Activated T-cell treated with anti-CD3 and anti-CD28 coated beads, Interleukin-2, amount 50 U/mL, for 24 hours (primary cell): ENCODE measurements at regions not wholly inside any gene's neighbourhood (a gene's known extent, or its start where the extent isn't known, plus 50 kb on each side); places are given as distances from the start of the nearest gene placed in this dataset.

Source experiments
- DNase-seq: peaks from one replicate; pipeline ENCODE4 v3.0.0-alpha.2; 2020
- H3K27ac Mint-ChIP-seq: 2 replicates; pipeline ENCODE4 v1.8.0; 2020; ENCODE audit warnings: mild to moderate bottlenecking, mixed read lengths
- H3K27me3 Mint-ChIP-seq: 2 replicates; pipeline ENCODE4 v1.8.0; 2020; ENCODE audit warnings: mixed read lengths
- H3K36me3 Mint-ChIP-seq: 2 replicates; pipeline ENCODE4 v1.8.0; 2020; ENCODE audit warnings: low read depth, mixed read lengths
- H3K4me1 Mint-ChIP-seq: 2 replicates; pipeline ENCODE4 v1.8.0; 2020; ENCODE audit warnings: low read depth, mixed read lengths
- H3K4me3 Mint-ChIP-seq: 2 replicates; pipeline ENCODE4 v1.8.0; 2020; ENCODE audit warnings: mild to moderate bottlenecking, moderate library complexity, mixed read lengths
- H3K9me3 Mint-ChIP-seq: 2 replicates; pipeline ENCODE4 v1.8.0; 2020; ENCODE audit warnings: mixed read lengths

GRCh38 chr21:16789636-16790035 lies 723.2 kb upstream of the CXADR start:
- H3K36me3 Mint-ChIP-seq = no peaks in the 10 kb centered on the region
- H3K27ac Mint-ChIP-seq = no peak overlapping the region
- H3K4me1 Mint-ChIP-seq = no peaks in the 10 kb centered on the region
- no peaks in the 10 kb centered on the region for H3K27me3 Mint-ChIP-seq
- H3K9me3 Mint-ChIP-seq = peaks cover 11% of the 10 kb centered on the region
- no peak for DNase-seq
- H3K4me3 Mint-ChIP-seq = no peak overlapping the region

GRCh38 chr21:16792101-16792500 lies 720.7 kb upstream of the CXADR start:
- no peak overlapping the region for H3K4me3 Mint-ChIP-seq
- H3K27me3 Mint-ChIP-seq = no peaks in the 10 kb centered on the region
- no peaks in the 10 kb centered on the region for H3K36me3 Mint-ChIP-seq
- H3K9me3 Mint-ChIP-seq = peaks cover 4% of the 10 kb centered on the region
- H3K27ac Mint-ChIP-seq = no peak overlapping the region
- no peak for DNase-seq
- no peaks in the 10 kb centered on the region for H3K4me1 Mint-ChIP-seq

DNA sequence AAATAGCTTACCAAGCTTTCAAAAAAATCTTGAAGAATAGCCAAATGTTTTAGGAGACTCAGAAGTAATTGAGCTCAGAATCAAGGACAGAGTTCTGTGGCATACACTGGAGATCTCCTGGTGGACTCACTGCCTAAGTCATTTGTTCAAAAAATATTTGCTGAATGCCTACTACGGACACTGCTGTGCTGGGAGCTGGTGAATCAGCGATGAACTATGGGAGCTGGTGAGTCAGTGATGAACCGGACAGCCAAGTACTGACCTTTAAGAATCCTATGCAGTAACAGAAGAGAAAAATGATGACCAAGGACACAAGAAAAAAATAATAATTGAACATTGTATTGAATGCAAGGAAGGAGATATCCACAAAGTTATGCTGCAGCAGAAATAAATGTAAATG lies 717.9 kb upstream of the CXADR start:
- Mint-ChIP-seq H3K4me3 (no peak overlapping the region), H3K27me3 (no peaks in the 10 kb centered on the region), H3K9me3 (peaks cover 7% of the 10 kb centered on the region), H3K4me1 (no peaks in the 10 kb centered on the region), H3K36me3 (no peaks in the 10 kb centered on the region), H3K27ac (no peak overlapping the region)
- no peak for DNase-seq

- Mint-ChIP-seq H3K4me3 (no peak overlapping the region), H3K36me3 (no peaks in the 10 kb centered on the region), H3K9me3 (peaks cover 6% of the 10 kb centered on the region), H3K27ac (no peak overlapping the region), H3K4me1 (no peaks in the 10 kb centered on the region), H3K27me3 (no peaks in the 10 kb centered on the region)
- no peak for DNase-seq
Measured at GRCh38 chr21:16796776-16797175, 716.1 kb upstream of the CXADR start.

DNA sequence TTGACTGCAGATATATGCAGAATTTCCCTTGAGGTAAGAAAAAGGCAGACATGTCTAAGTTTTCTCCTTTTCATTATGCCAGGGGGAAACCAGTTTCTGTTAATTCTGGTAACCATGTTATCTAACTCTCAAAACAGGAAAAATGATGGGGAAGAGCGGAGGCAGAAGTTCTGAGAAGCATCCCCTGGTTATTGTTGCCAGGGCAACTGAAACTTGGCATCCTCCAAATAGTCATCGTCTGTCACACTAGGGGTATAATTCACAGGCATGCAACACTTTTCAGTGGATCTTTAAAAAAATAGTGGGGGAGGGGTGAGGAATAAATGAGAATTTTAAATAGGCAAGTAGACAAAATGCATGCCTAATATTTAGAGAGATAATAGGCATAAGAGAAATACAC lies 715.3 kb upstream of the CXADR start:
- peaks cover 6% of the 10 kb centered on the region for H3K9me3 Mint-ChIP-seq

DNA sequence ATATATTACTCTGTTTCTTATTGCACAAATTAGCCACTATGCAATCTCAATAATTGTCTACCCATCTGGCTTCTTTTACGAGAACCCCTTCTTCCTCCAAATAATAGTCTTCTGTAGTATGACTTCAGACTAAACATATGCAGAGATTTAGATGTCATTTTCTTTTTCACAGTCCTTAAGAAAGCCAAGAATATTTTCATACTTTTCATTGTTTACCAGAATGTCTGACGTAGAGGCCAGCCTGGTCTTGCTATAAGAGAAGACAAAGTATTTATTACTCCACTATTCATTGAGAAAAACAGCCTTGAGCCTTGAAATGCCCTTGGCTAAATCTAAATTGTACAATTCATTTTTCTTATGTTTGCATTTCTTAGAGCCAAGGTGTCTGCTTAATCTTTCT lies 714.9 kb upstream of the CXADR start:
- DNase-seq = no peak
- no peak overlapping the region for H3K4me3 Mint-ChIP-seq
- no peaks in the 10 kb centered on the region for H3K36me3 Mint-ChIP-seq
- peaks cover 6% of the 10 kb centered on the region for H3K9me3 Mint-ChIP-seq
- no peaks in the 10 kb centered on the region for H3K27me3 Mint-ChIP-seq
- H3K4me1 Mint-ChIP-seq = no peaks in the 10 kb centered on the region
- H3K27ac Mint-ChIP-seq = no peak overlapping the region

More for the DNA sequence above, 715.3 kb upstream of the CXADR start:
- no peak for DNase-seq
- no peaks in the 10 kb centered on the region for H3K4me1 Mint-ChIP-seq
- H3K27me3 Mint-ChIP-seq = no peaks in the 10 kb centered on the region
- H3K36me3 Mint-ChIP-seq = no peaks in the 10 kb centered on the region
- no peak overlapping the region for H3K27ac Mint-ChIP-seq
- H3K4me3 Mint-ChIP-seq = no peak overlapping the region

DNA sequence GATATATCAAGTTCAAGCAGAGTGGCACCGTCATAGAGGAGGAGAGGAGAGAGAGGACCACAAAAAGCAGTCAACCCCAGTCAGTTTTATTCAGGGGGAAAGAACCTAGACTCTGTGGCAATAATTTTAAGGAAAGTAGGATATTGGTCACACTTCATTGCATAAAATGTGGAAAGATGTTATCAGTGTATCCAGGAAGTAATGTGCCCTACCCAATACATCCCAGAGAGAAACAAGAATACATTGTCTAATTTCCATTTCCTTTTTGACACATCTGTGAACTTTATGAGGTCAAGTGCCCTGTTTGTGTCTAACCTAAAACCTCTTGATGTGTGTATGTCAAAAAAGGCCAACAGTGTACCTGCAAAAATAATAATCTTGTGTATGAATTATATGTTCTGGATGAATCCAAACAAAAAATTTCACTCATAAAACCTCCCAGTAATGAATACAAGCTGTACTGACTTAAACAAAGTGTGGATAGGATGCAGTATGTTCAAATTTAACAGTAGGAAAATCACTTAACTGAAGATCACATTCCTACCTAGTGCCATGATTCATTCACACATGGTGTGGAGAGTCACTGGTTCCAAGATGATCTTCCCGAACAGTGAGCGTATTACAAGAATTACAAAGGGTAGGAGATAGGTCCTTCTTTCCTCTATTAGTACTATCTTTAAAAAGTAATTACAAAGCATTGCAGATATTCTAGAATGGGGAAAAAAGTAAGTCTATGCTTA lies 712.1 kb upstream of the CXADR start:
- no peak for DNase-seq
- Mint-ChIP-seq H3K27me3 (no peaks in the 10 kb centered on the region), H3K36me3 (no peaks in the 10 kb centered on the region), H3K27ac (no peak overlapping the region), H3K4me1 (no peaks in the 10 kb centered on the region), H3K9me3 (peaks cover 13% of the 10 kb centered on the region), H3K4me3 (no peak overlapping the region)

DNA sequence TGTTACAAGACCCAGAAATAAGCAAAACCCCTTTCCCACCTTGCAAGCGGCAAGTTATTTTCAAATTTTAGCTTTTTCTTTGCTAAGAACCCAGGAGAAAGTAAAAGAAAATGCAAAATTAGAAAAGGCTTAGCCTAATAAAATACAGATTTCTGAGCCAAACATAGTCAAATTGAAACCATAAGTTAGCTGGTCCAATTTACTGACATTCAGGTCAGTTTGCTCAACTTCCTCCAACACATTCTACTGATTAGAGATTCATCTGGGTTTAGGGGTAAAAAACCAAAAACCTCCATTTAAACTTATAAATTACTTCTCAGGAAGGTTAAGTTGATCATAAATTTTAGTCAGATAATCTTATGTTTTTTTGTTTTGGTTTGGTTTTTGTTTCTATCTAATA lies 701.8 kb upstream of the CXADR start:
- no peak for DNase-seq
- H3K27me3 Mint-ChIP-seq = no peaks in the 10 kb centered on the region
- no peaks in the 10 kb centered on the region for H3K4me1 Mint-ChIP-seq
- H3K4me3 Mint-ChIP-seq = no peak overlapping the region
- no peaks in the 10 kb centered on the region for H3K9me3 Mint-ChIP-seq
- H3K36me3 Mint-ChIP-seq = no peaks in the 10 kb centered on the region
- H3K27ac Mint-ChIP-seq = no peak overlapping the region

DNA sequence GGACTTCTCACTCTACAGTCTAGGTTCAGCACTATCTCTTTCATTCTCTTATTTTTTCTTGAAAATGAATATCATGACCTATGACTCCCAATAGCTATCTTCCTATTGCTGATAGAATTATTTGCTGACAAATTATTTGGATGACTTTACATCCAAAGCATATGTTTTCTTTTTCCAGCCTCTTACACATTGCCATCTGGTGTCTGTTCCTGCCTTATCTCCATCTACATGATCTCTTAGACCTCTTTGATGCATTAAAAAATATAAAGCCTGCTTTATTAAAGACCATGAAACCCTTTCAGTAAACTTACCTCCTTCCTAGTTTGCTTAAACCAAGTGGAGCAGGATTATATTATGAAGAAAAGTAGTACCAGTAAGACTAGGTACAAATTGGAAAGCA lies 700.9 kb upstream of the CXADR start:
- DNase-seq = no peak
- Mint-ChIP-seq H3K27me3 (no peaks in the 10 kb centered on the region), H3K9me3 (no peaks in the 10 kb centered on the region), H3K4me1 (no peaks in the 10 kb centered on the region), H3K36me3 (no peaks in the 10 kb centered on the region), H3K4me3 (no peak overlapping the region), H3K27ac (no peak overlapping the region)

- H3K9me3 Mint-ChIP-seq = peaks cover 4% of the 10 kb centered on the region
- no peaks in the 10 kb centered on the region for H3K36me3 Mint-ChIP-seq
- H3K4me3 Mint-ChIP-seq = no peak overlapping the region
- no peak overlapping the region for H3K27ac Mint-ChIP-seq
- no peak for DNase-seq
- no peaks in the 10 kb centered on the region for H3K4me1 Mint-ChIP-seq
- H3K27me3 Mint-ChIP-seq = no peaks in the 10 kb centered on the region
Measured at GRCh38 chr21:16815243-16815642, 697.6 kb upstream of the CXADR start.

DNA sequence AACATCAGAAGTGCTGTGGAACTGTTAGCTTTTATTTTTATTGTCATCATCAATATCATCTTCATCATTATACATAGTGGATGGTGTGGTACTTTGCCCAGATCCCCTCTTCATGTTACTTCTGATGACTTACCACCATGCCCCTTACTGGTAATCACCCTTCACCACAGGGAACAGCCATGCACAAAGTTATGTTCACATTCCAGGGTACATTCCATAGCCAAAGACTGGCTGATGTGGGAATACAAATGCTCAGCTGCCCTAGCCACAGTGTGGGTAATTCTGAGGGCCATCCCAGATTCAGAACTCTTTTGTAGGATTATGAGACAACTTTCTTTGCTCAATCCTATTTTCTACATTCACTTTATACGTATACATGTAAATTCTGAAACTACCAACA lies 691.3 kb upstream of the CXADR start:
- DNase-seq = no peak
- Mint-ChIP-seq H3K27me3 (no peaks in the 10 kb centered on the region), H3K36me3 (no peaks in the 10 kb centered on the region), H3K4me3 (no peak overlapping the region), H3K4me1 (no peaks in the 10 kb centered on the region), H3K9me3 (peaks cover 14% of the 10 kb centered on the region), H3K27ac (no peak overlapping the region)

- H3K9me3 Mint-ChIP-seq = peaks cover 9% of the 10 kb centered on the region
- no peaks in the 10 kb centered on the region for H3K36me3 Mint-ChIP-seq
- no peak for DNase-seq
- H3K4me1 Mint-ChIP-seq = no peaks in the 10 kb centered on the region
- no peaks in the 10 kb centered on the region for H3K27me3 Mint-ChIP-seq
- no peak overlapping the region for H3K27ac Mint-ChIP-seq
- no peak overlapping the region for H3K4me3 Mint-ChIP-seq
Measured at GRCh38 chr21:16829532-16829931, 683.3 kb upstream of the CXADR start.

DNA sequence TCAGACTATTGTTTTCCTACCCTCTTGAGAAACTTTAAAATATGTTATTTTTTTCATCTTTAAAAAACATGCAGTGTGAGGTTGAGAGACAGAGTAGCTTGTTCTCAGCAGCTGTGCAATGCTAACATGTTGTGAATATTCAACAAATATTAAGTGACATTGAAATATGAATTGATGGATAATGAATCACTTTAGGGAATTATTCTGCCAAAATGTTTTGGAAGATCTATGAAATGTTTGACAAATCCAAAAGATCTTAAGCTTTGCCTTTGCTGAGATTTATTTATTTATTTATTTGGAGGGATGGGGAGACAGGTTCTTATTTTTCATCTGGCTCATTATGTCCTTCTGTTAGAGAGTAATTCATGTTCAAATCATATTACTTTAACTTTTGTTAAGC lies 680.1 kb upstream of the CXADR start:
- H3K27me3 Mint-ChIP-seq = no peaks in the 10 kb centered on the region
- H3K36me3 Mint-ChIP-seq = no peaks in the 10 kb centered on the region
- no peak for DNase-seq
- H3K9me3 Mint-ChIP-seq = peaks cover 7% of the 10 kb centered on the region
- H3K4me3 Mint-ChIP-seq = no peak overlapping the region
- H3K27ac Mint-ChIP-seq = no peak overlapping the region
- no peaks in the 10 kb centered on the region for H3K4me1 Mint-ChIP-seq

DNA sequence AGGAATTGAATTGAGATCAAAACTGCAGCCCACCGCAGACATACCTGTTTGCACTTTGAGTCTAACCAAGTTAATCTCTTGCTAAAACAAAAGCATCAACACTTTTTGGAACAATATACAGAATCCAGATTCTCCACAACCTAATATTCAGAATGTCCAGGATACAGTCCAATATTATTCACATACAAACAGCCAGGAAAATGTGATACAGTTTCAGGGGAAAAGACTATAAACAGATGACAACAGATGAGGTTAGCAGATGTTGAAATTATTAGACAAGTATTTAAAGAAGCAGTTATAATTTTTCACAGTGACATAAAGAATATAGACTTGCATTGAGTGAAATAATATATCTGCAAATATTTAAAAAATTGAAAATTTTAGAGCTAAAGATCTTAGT lies 678.1 kb upstream of the CXADR start:
- H3K4me1 Mint-ChIP-seq = no peaks in the 10 kb centered on the region
- H3K27me3 Mint-ChIP-seq = no peaks in the 10 kb centered on the region
- H3K9me3 Mint-ChIP-seq = peaks cover 3% of the 10 kb centered on the region
- no peaks in the 10 kb centered on the region for H3K36me3 Mint-ChIP-seq
- DNase-seq = no peak
- no peak overlapping the region for H3K27ac Mint-ChIP-seq
- no peak overlapping the region for H3K4me3 Mint-ChIP-seq

DNA sequence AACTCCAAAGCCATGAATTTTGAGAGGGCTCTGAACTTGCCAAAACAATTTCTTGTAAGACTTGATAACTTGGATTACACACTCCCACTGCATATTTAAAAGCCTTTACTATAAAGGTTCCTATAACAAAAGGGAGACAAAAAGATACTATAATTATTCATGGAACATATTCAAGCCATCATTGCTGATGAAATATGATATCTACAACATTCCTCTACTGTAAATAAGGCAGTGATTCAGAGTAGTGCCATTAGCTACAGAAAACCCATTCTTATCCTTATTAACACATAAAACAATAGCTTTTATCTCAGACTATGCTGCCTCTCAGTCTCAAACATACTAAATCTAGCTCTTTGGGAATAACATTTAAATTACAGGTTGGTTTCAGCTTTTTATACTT lies 675.5 kb upstream of the CXADR start:
- Mint-ChIP-seq H3K27ac (no peak overlapping the region), H3K4me3 (no peak overlapping the region), H3K4me1 (no peaks in the 10 kb centered on the region), H3K36me3 (no peaks in the 10 kb centered on the region), H3K27me3 (no peaks in the 10 kb centered on the region), H3K9me3 (peaks cover 3% of the 10 kb centered on the region)
- no peak for DNase-seq

- Mint-ChIP-seq H3K27ac (no peak overlapping the region), H3K9me3 (peaks cover 3% of the 10 kb centered on the region), H3K4me1 (no peaks in the 10 kb centered on the region), H3K36me3 (no peaks in the 10 kb centered on the region), H3K27me3 (no peaks in the 10 kb centered on the region), H3K4me3 (no peak overlapping the region)
- DNase-seq = no peak
Measured at GRCh38 chr21:16837721-16838120, 675.1 kb upstream of the CXADR start.
